H1 (cell line): ENCODE measurements at regions not wholly inside any gene's neighbourhood (a gene's known extent, or its start where the extent isn't known, plus 50 kb on each side); places are given as distances from the start of the nearest gene placed in this dataset.

ENCODE experiments used
- CTCF ChIA-PET: fragments of 300-600 bp; sonication (Branson Sonifier 250); formaldehyde crosslinking; loops from one replicate; lab custom pipeline; 2021; ENCODE audit not compliant: partially characterized antibody; lab: Charles Lee
- POLR2A ChIA-PET: fragments of 300-600 bp; sonication (Branson Sonifier 250); formaldehyde crosslinking; loops from one replicate; lab custom pipeline; 2021; ENCODE audit warnings: inconsistent platforms; ENCODE audit not compliant: partially characterized antibody; lab: Charles Lee
- DNase-seq, 2 experiments: peaks; one replicate each; pipeline versions ENCODE4 v3.0.0 to v3.0.0-alpha.2; 2010 to 2022; ENCODE audit warnings: low spot score in 2 of 2, low read depth in 1 of 2, mixed read lengths in 1 of 2
- FAIRE-seq: peaks from 2 replicates; lab custom pipeline; 2011; peaks lifted over from hg19 to GRCh38; lab: Jason Lieb, UNC
- H2AFZ ChIP-seq: 2 replicates; pipeline ENCODE4 v1.8.1; 2012; ENCODE audit warnings: low read length, inconsistent platforms
- H2AK5ac ChIP-seq: 2 replicates; pipeline ENCODE4 v1.6.1; 2013; ENCODE audit warnings: low read depth, low read length
- H2BK120ac ChIP-seq: replicated peaks from 2 replicates; pipeline ENCODE3; 2013; ENCODE audit warnings: low read depth, low read length, inconsistent platforms
- H2BK12ac ChIP-seq: 2 replicates; pipeline ENCODE4 v1.6.1; 2013; ENCODE audit warnings: low read depth, low read length
- H2BK15ac ChIP-seq: 2 replicates; pipeline ENCODE4 v1.6.1; 2013; ENCODE audit warnings: low read length
- H2BK20ac ChIP-seq: 2 replicates; pipeline ENCODE4 v1.6.1; 2013; ENCODE audit warnings: low read length
- H2BK5ac ChIP-seq: 2 replicates; pipeline ENCODE4 v1.6.1; 2013; ENCODE audit warnings: low read depth, low read length
- H3K14ac ChIP-seq: 2 replicates; pipeline ENCODE4 v1.6.1; 2013; ENCODE audit warnings: inconsistent platforms; ENCODE audit not compliant: insufficient read length
- H3K18ac ChIP-seq: 2 replicates; pipeline ENCODE4 v1.6.1; 2013; ENCODE audit warnings: low read length; ENCODE audit errors: extremely low read depth
- H3K23ac ChIP-seq: 2 replicates; pipeline ENCODE4 v1.6.1; 2013; ENCODE audit warnings: inconsistent platforms; ENCODE audit not compliant: insufficient read length
- H3K23me2 ChIP-seq: 2 replicates; pipeline ENCODE4 v1.6.1; 2013; ENCODE audit warnings: low read depth, low read length
- H3K27ac ChIP-seq: 2 replicates; pipeline ENCODE4 v1.6.1; 2011; ENCODE audit warnings: low read depth, low read length, inconsistent platforms
- H3K27me3 ChIP-seq, 4 experiments: replicated peaks in 1 of 4; 1 replicate in 1 of 4; 2 replicates in 3 of 4; pipeline versions ENCODE4 v1.6.1 to v1.8.1; 2011 to 2013; ENCODE audit warnings: low read length in 3 of 4, mild to moderate bottlenecking in 3 of 4, inconsistent platforms in 2 of 4, mixed read lengths in 2 of 4, moderate library complexity in 1 of 4; ENCODE audit not compliant: control insufficient read depth in 3 of 4, insufficient read depth in 3 of 4; ENCODE audit errors: extremely low read depth in 1 of 4
- H3K36me3 ChIP-seq, 4 experiments: 2 replicates each; pipeline versions ENCODE4 v1.6.1 to v1.8.1; 2011 to 2013; ENCODE audit warnings: mild to moderate bottlenecking in 4 of 4, low read length in 3 of 4, moderate library complexity in 2 of 4, control low read depth in 1 of 4, inconsistent platforms in 1 of 4; ENCODE audit not compliant: insufficient read depth in 4 of 4, control insufficient read depth in 2 of 4
- H3K4ac ChIP-seq: replicated peaks from 2 replicates; pipeline ENCODE3; 2013; ENCODE audit warnings: low read length, low read depth, mixed read lengths, inconsistent platforms; ENCODE audit not compliant: insufficient read length
- H3K4me1 ChIP-seq, 4 experiments: replicated peaks in 1 of 4; 1 replicate in 1 of 4; 2 replicates in 3 of 4; pipeline versions ENCODE4 v1.6.1 to v1.8.1; 2011 to 2013; ENCODE audit warnings: low read length in 3 of 4, inconsistent platforms in 2 of 4, mixed read lengths in 1 of 4; ENCODE audit not compliant: insufficient read depth in 4 of 4, control insufficient read depth in 3 of 4
- H3K4me2 ChIP-seq, 2 experiments: 2 replicates each; pipeline versions ENCODE4 v1.6.1 to v1.8.1; 2011 to 2013; ENCODE audit warnings: low read depth in 2 of 2, low read length in 2 of 2, control low read depth in 1 of 2, inconsistent platforms in 1 of 2, mild to moderate bottlenecking in 1 of 2; ENCODE audit not compliant: insufficient read depth in 1 of 2
- H3K4me3 ChIP-seq, 4 experiments: fragments of 200-600, 300-600 bp in 1 of 4; sonication (generic), shearing (Covaris generic), sonication (Bioruptor Twin) in 1 of 4; 2 replicates each; pipeline versions ENCODE4 v1.5.1 to v1.8.1; 2011 to 2016; ENCODE audit warnings: low read length in 4 of 4, low read depth in 3 of 4, control low read depth in 2 of 4, inconsistent platforms in 2 of 4, mild to moderate bottlenecking in 2 of 4, mixed read lengths in 1 of 4, moderate library complexity in 1 of 4; ENCODE audit not compliant: insufficient read depth in 2 of 4; ENCODE audit errors: extremely low read depth in 1 of 4
- H3K56ac ChIP-seq: replicated peaks from 2 replicates; pipeline ENCODE3; 2013; ENCODE audit warnings: low read depth, mild to moderate bottlenecking, mixed read lengths, low read length, inconsistent platforms; ENCODE audit not compliant: insufficient read length
- H3K79me1 ChIP-seq: 2 replicates; pipeline ENCODE4 v1.6.1; 2013; ENCODE audit warnings: low read depth, low read length, control low read depth
- H3K79me2 ChIP-seq, 2 experiments: 2 replicates each; pipeline versions ENCODE4 v1.6.1 to v1.8.1; 2012 to 2013; ENCODE audit warnings: low read length in 2 of 2, mild to moderate bottlenecking in 2 of 2, inconsistent platforms in 1 of 2; ENCODE audit not compliant: insufficient read depth in 2 of 2, control insufficient read depth in 1 of 2
- H3K9ac ChIP-seq, 4 experiments: replicated peaks in 1 of 4; 1 replicate in 1 of 4; 2 replicates in 3 of 4; pipeline versions ENCODE4 v1.6.1 to v1.8.1; 2011 to 2013; ENCODE audit warnings: low read depth in 3 of 4, low read length in 3 of 4, control low read depth in 2 of 4, mild to moderate bottlenecking in 2 of 4, moderate library complexity in 2 of 4, inconsistent platforms in 1 of 4; ENCODE audit errors: extremely low read depth in 1 of 4
- H3K9me3 ChIP-seq, 2 experiments: 2 replicates each; pipeline versions ENCODE4 v1.6.1 to v1.8.1; 2012 to 2013; ENCODE audit warnings: mild to moderate bottlenecking in 2 of 2, moderate library complexity in 2 of 2, control low read depth in 1 of 2, inconsistent platforms in 1 of 2, low read depth in 1 of 2, low read length in 1 of 2, mixed read lengths in 1 of 2; ENCODE audit not compliant: insufficient read depth in 2 of 2
- H4K20me1 ChIP-seq, 2 experiments: replicated peaks in 1 of 2; 2 replicates each; pipeline versions ENCODE3 to v1.8.1; 2011 to 2013; ENCODE audit warnings: inconsistent platforms in 2 of 2, low read length in 2 of 2, mild to moderate bottlenecking in 1 of 2; ENCODE audit not compliant: insufficient read depth in 2 of 2, control insufficient read depth in 1 of 2
- H4K5ac ChIP-seq: 2 replicates; pipeline ENCODE4 v1.6.1; 2013; ENCODE audit warnings: low read length, low read depth, mixed read lengths, inconsistent platforms; ENCODE audit not compliant: insufficient read length
- H4K8ac ChIP-seq: 2 replicates; pipeline ENCODE4 v1.8.0; 2013; ENCODE audit warnings: mild to moderate bottlenecking, moderate library complexity, low read length, inconsistent platforms; ENCODE audit not compliant: insufficient read depth; ENCODE audit errors: extremely low read depth
- H4K91ac ChIP-seq: replicated peaks from 2 replicates; pipeline ENCODE3; 2013; ENCODE audit warnings: low read length, mixed read lengths, inconsistent platforms; ENCODE audit not compliant: insufficient read length
- CBX5 ChIP-seq: fragments of 300-800, 300-1000 bp; sonication (generic); IDR thresholded peaks from 2 replicates; pipeline ENCODE4 v1.7.1; 2016; ENCODE audit warnings: antibody characterized with exemption, low read length, low read depth
- CEBPB ChIP-seq: IDR thresholded peaks from 2 replicates; pipeline ENCODE4 v1.6.1; 2012; ENCODE audit warnings: low read depth, low read length
- E2F6 ChIP-seq: IDR thresholded peaks from 2 replicates; pipeline ENCODE4 v1.6.1; 2012; ENCODE audit warnings: inconsistent platforms
- GTF2F1 ChIP-seq: IDR thresholded peaks from 2 replicates; pipeline ENCODE4 v1.6.1; 2012; ENCODE audit warnings: low read depth, low read length, improper control_type of control experiment, borderline replicate concordance
- JUND ChIP-seq: IDR thresholded peaks from 2 replicates; pipeline ENCODE4 v1.6.1; 2011; ENCODE audit warnings: mild to moderate bottlenecking, improper control_type of control experiment, low read length
- KDM5A ChIP-seq: fragments of 200-600 bp; IDR thresholded peaks from 2 replicates; pipeline ENCODE4 v1.7.1; 2012; ENCODE audit warnings: mild to moderate bottlenecking, low read length, inconsistent platforms, mixed read lengths
- MAFK ChIP-seq: IDR thresholded peaks from 2 replicates; pipeline ENCODE4 v1.6.1; 2012; ENCODE audit warnings: low read depth, mild to moderate bottlenecking, improper control_type of control experiment, low read length
- POLR2A ChIP-seq, 2 experiments: IDR thresholded peaks; 1 replicate in 1 of 2; 2 replicates in 1 of 2; pipeline ENCODE4 v1.6.1; 2011; ENCODE audit warnings: low read depth in 2 of 2, low read length in 2 of 2, mild to moderate bottlenecking in 2 of 2; ENCODE audit errors: control extremely low read depth in 1 of 2
- RNF2 ChIP-seq: fragments of 200-900, 300-1000 bp; sonication (generic); IDR thresholded peaks from 2 replicates; pipeline ENCODE4 v1.7.1; 2016; ENCODE audit warnings: borderline replicate concordance, low read depth, mild to moderate bottlenecking, antibody characterized with exemption, low read length; ENCODE audit not compliant: poor library complexity, severe bottlenecking; ENCODE audit errors: missing control alignments
- SUZ12 ChIP-seq: fragments of 200-600 bp; sonication (generic); IDR thresholded peaks from 2 replicates; pipeline ENCODE4 v1.6.1; 2012; ENCODE audit warnings: mild to moderate bottlenecking, inconsistent platforms, low read length, moderate library complexity, mixed read lengths
- TAF1 ChIP-seq: IDR thresholded peaks from 2 replicates; pipeline ENCODE4 v1.6.1; 2011; ENCODE audit warnings: mild to moderate bottlenecking, low read depth, low read length
- USF2 ChIP-seq: IDR thresholded peaks from 2 replicates; pipeline ENCODE4 v1.6.1; 2011; ENCODE audit warnings: low read length, improper control_type of control experiment
- WGBS, 2 experiments: shearing (Covaris generic) in 1 of 2; methylation state at CpG; one replicate each; pipeline versions ENCODE4 v1.1.6 to v1.1.7; 2013 to 2015; ENCODE audit warnings: low lambda C conversion rate in 2 of 2, mixed read lengths in 2 of 2, inconsistent platforms in 1 of 2, low coverage in 1 of 2, missing lambda C conversion rate in 1 of 2; ENCODE audit not compliant: insufficient replicate concordance in 2 of 2, insufficient coverage in 1 of 2, insufficient read length in 1 of 2; ENCODE audit errors: extremely low coverage in 1 of 2, missing lambda C conversion rate in 1 of 2; 5-methylcytosine and 5-hydroxymethylcytosine counted together

GRCh38 chr6:108741331-108741989 lies 106.8 kb upstream of the ARMC2 start:
- no peak overlapping the region for H3K14ac ChIP-seq
- H3K4me2 ChIP-seq = no peak overlapping the region
- no peaks in the 10 kb centered on the region; the same call in 1 of the 2 replicates for H3K79me1 ChIP-seq
- FAIRE-seq (no peak), DNase-seq (no peak)
- no peaks in the 10 kb centered on the region for H3K9me3 ChIP-seq
- no peak overlapping the region for H2AFZ ChIP-seq
- no peaks in the 10 kb centered on the region for H4K20me1 ChIP-seq
- H4K5ac ChIP-seq = no peak overlapping the region
- no peaks in the 10 kb centered on the region; the same call in 1 of the 2 replicates for H3K23me2 ChIP-seq
- H3K4ac ChIP-seq = no peak overlapping the region
- no peak overlapping the region for H3K56ac ChIP-seq
- H3K27me3 ChIP-seq = peaks cover 0 to 3% (median 0%) of the 10 kb centered on the region in 4 experiments; a peak in 1 of 7 replicates
- H2BK5ac ChIP-seq = no peak overlapping the region
- H2BK15ac ChIP-seq = no peak overlapping the region
- ChIA-PET CTCF (interaction anchor here (1.1 kb wide), 1 partner anchor 114 kb away, joined by 4 read pairs; no protein-coding TSS in a partner anchor), POLR2A (interaction anchor here (1.4 kb wide), 1 partner anchor 183 kb away, joined by 4 read pairs; no protein-coding TSS in a partner anchor)
- no peak overlapping the region for H4K91ac ChIP-seq
- H3K27ac ChIP-seq = no peak overlapping the region
- no peak overlapping the region for H2BK12ac ChIP-seq
- no peak overlapping the region for H3K4me3 ChIP-seq
- no peak overlapping the region for H2BK20ac ChIP-seq
- H3K4me1 ChIP-seq = peaks cover 0 to 2% (median 1%) of the 10 kb centered on the region in 4 experiments; a peak in 3 of 7 replicates
- H2AK5ac ChIP-seq = no peak overlapping the region
- no peaks in the 10 kb centered on the region for H3K79me2 ChIP-seq
- no peak overlapping the region for H2BK120ac ChIP-seq
- H3K18ac ChIP-seq = no peak overlapping the region
- WGBS, 2 experiments = 92 to 100% methylated on average over 1 to 9 of the region's 9 CpGs
- H3K36me3 ChIP-seq = no peaks in the 10 kb centered on the region
- no peak overlapping the region for H4K8ac ChIP-seq
- no peak overlapping the region for H3K9ac ChIP-seq
- H3K23ac ChIP-seq = no peak overlapping the region
- TF ChIP-seq KDM5A = no peak
- no peak for TF ChIP-seq E2F6
- TF ChIP-seq JUND = no peak
- no peak for TF ChIP-seq RNF2
- no peak for TF ChIP-seq POLR2A (IDR thresholded peaks at IDR 0.05; ENCODE audit: control extremely low read depth in 1 of 2, low read depth in 2 of 2, low read length in 2 of 2)
- TF ChIP-seq TAF1 = no peak
- TF ChIP-seq CEBPB = no peak
- no peak for TF ChIP-seq SUZ12
- no peak for TF ChIP-seq MAFK
- no peak for TF ChIP-seq USF2
- TF ChIP-seq CBX5 = no peak
- no peak for TF ChIP-seq GTF2F1
